GM18861 (cell line): ENCODE measurements at regions not wholly inside any gene's neighbourhood (a gene's known extent, or its start where the extent isn't known, plus 50 kb on each side); places are given as distances from the start of the nearest gene placed in this dataset.
"Not testable (repeated sequence)": the region's sequence is repeated elsewhere in the genome, so short reads cannot be mapped to it uniquely, and the experiment has no call there.

ENCODE experiments used
- ATAC-seq: cut with Tn5 transposase; IDR thresholded peaks from one replicate; pipeline ENCODE4 v1.9.1; 2021; ENCODE audit not compliant: unreplicated experiment

DNA sequence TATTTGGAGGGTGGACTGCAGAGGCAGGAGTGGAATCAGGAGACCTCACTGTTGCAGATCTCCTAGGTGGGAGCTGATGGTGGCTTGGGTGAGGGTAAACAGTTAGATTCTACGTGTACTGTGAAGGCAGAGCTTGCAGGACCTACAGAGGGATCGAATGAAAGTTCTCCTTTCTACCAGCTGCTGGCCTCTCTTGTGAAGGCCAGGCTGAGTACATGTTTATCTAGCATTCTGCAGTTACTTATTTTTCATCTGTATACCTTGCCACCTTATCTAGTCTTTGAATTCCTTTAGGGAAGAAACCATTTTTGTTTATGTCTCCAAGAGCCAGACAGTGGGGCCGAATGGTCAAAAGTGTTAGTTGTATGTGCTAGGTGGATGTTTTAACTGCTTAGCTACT, 57.6 kb downstream of the PTTG1 start:
- no peak for ATAC-seq

- ATAC-seq: no peak
These were observed 58.3 kb downstream of the PTTG1 start for GRCh38 chr5:160479926-160480325.

GRCh38 chr5:160480652-160481051, 59.0 kb downstream of the PTTG1 start:
- no peak for ATAC-seq

GRCh38 chr5:160484678-160485077, 63.0 kb downstream of the PTTG1 start:
- ATAC-seq: no peak

- no peak for ATAC-seq
These were observed 63.8 kb downstream of the PTTG1 start for GRCh38 chr5:160485364-160485969.

- ATAC-seq: peak; percentile 42
These were observed 64.9 kb downstream of the PTTG1 start for GRCh38 chr5:160486573-160486972.

DNA sequence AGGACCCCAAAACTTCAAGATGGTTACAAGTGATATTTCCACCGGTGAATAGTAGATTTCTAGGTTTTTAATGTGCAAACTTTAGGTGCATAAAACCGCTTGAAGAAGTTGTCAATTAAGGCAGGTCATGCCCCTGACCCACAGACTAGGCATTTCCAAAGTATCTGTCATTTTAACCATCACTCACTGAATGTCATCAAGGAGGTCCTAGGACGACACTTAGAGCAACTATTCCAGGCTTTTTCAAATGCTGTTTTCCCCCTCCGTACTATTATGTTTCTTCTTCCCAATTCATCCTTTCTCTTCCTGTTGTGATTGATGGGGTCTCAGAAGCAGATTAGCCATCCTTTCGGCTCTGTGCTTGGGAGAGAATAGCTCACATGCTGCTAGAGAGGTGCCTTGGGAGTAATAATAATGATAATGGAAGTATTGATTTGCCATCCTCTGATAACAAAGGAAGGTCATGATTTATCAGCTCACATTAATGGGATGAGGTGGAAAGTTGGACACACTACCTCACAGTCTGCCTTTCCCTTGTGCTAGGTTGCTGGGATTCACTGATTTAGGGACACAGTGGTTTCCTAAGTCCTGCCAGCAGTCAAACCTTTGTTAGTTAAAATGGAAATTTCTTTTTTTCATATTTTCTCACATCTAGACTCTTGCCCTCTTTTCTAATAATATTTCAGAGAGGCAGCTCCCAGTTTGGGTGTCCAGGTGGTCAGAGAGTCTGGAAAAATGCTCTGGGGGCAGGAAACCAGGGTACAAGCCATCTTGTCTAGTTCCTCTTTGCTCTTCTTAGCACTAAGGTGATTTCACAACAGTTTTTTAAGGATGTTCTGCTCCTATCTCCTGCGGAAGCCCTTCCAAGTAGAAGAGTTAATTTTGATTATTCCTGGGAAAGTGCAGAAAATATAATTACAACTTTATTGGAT, 67.0 kb downstream of the PTTG1 start:
- no peak for ATAC-seq

DNA sequence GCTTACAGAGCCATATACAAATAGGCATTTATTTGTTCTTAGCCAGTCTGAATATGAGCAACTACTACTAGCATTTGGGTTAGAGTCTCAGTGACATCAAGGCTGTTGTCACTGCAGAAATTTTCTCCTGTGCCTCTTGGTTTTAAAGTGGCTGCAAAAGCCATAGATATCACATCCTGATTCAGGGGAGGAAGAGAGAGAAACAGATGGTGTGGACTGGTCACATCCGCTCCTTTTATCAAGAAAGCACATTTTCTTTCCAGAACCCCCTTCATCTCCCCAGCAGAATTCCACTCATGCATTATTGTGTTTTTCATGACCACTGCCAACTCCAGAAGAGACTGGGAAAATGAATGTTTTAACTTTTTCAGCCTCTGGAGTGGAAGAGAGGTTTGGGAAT, 69.8 kb downstream of the PTTG1 start:
- ATAC-seq: no peak

DNA sequence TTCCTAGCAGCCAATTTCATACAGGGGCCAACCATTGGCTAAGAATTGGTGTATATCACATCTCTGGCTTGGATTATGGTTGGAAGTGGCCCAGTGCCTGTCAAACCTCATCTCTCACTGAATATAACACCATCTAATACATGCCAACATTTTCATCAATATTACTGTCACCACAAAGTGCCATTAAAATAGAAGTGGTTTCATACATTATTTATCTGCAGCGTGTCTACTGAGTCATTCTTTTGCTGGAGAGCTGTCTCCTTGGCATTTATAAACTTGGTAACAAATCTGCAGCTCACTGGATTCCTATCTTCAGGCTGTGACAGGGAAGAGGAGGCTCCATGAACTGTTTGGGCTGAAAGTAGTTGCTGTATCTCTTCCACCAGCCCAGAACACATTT, 70.9 kb downstream of the PTTG1 start:
- ATAC-seq: no peak

- ATAC-seq: no peak
These were observed 72.2 kb downstream of the PTTG1 start for GRCh38 chr5:160493806-160494338.

GRCh38 chr5:160494451-160494850, 72.8 kb downstream of the PTTG1 start:
- ATAC-seq: no peak

DNA sequence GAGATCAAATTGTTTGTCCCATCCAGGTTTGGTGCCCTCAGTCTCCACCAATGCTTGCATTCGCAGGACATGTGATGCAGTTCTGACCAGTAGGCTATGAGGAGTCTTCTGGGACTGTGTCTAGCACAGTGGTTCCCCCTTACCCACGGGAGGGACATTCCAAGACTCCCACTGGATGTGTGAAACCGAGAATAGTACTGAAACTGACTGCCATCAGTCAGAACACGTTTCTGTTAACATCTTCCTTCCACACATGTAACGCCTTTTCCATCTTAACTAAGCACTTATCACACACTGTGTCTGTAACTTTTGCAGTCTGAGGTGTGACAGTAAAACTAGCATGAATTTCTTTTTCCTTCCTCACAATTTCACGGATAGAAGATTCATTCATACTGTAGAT, 74.7 kb downstream of the PTTG1 start:
- ATAC-seq: no peak

DNA sequence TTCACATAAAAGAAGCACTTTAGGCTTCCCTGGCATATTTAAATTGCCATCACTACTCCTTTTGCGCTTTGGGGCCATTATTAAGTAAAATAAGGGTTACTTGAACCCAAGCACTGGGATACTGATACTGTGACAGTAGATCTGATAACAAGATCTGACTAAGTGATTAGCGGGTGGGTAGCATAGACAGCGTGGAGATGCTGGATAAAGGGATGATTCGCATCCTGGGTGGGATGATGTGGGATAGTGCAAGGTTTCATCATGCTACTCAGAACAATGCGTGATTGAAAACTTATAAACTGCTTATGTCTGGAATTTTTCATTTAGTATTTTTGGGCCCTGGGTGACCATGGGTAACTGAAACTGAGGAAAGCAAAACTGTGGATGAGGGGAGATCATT, 75.1 kb downstream of the PTTG1 start:
- ATAC-seq: no peak

GRCh38 chr5:160497878-160498277, 76.2 kb downstream of the PTTG1 start:
- no peak for ATAC-seq

DNA sequence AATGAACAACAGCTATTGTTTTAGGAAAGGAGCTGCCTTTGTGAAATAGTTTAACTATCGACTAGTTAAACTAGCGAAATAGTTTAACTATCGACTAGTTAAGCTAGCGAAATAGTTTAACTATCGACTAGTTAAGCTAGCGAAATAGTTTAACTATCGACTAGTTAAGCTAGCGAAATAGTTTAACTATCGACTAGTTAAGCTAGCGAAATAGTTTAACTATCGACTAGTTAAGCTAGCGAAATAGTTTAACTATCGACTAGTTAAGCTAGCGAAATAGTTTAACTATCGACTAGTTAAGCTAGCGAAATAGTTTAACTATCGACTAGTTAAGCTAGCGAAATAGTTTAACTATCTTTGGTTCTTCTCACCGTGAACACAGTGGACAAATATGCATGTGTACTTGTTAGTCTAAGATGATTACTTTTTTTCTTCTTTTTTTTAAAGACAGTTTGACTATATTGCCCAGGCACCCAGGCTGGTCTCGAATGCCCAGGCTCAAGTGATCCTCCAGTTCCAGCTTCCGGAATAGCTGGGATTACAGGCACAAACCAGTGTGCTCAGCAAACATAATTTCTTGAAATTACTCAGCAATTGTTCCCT, 76.9 kb downstream of the PTTG1 start:
- ATAC-seq: not testable (repeated sequence)

- ATAC-seq: no peak
These were observed 79.4 kb downstream of the PTTG1 start for GRCh38 chr5:160500786-160501779.

GRCh38 chr5:160504906-160505305, 83.3 kb downstream of the PTTG1 start:
- ATAC-seq: no peak

DNA sequence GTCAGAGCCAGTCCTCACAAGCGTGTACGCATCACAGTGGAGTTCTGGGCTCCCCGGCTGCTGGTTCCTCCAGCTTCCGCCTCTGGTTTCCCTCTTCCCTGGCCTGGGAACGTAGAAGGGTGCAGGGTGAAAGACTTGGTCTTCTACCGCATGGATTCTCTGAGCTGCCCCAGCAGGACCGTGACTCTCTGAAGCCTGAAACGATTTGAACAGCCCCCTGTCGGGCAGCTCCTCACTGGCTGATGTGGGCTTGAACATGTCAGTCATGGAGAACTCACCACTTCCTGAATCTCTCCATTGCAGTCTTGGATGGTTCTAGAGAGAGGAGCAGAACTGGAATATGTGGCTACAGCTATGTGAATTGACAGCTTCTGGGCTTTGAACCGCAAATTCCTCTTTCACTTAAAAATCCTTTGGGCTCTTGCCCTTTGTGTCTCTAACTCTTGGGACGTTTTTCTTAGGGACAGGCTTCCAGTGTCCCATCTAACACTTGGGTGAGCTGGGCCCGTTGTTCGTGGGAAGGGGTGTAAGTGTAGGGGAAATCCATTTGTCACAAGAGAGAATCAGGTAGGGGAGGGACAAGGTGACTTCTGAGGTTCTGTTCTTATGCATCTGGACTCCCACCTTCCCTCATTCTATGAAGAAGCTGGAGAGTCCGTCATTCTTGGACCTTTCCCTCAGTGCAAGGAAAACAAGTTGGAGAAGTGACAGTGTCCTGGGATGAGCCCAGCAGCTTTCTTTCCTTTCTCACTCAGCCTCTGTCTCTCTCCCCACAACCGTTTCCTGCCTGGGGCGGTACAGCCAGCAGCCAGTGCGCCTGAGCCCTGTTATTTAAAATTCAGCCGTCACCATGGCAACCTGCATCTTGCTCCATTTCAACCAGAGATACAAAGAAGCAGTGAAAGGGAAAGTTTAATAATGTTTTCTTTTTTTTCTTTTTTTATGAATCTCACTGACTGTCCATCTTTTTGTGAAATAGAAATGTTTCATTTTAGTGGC, 84.7 kb downstream of the PTTG1 start:
- peak; percentile 83 for ATAC-seq

GRCh38 chr5:160507221-160507721, 85.6 kb downstream of the PTTG1 start:
- no peak for ATAC-seq
